ENCODE measurements at regions not wholly inside any gene's neighbourhood (a gene's known extent, or its start where the extent isn't known, plus 50 kb on each side); places are given as distances from the start of the nearest gene placed in this dataset.

GRCh38 chr9:87336914-87337333 is 160.7 kb upstream of the DAPK1 start:
- TF ChIP-seq, protein P1, sequence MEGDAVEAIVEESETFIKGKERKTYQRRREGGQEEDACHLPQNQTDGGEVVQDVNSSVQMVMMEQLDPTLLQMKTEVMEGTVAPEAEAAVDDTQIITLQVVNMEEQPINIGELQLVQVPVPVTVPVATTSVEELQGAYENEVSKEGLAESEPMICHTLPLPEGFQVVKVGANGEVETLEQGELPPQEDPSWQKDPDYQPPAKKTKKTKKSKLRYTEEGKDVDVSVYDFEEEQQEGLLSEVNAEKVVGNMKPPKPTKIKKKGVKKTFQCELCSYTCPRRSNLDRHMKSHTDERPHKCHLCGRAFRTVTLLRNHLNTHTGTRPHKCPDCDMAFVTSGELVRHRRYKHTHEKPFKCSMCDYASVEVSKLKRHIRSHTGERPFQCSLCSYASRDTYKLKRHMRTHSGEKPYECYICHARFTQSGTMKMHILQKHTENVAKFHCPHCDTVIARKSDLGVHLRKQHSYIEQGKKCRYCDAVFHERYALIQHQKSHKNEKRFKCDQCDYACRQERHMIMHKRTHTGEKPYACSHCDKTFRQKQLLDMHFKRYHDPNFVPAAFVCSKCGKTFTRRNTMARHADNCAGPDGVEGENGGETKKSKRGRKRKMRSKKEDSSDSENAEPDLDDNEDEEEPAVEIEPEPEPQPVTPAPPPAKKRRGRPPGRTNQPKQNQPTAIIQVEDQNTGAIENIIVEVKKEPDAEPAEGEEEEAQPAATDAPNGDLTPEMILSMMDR (IDR thresholded peaks at IDR 0.05) = peak; percentile 69 to 78 (median 76)
- no peak for TF ChIP-seq POLR2A (IDR thresholded peaks at IDR 0.05)
